EL (cell line): ENCODE measurements at regions not wholly inside any gene's neighbourhood (a gene's known extent, or its start where the extent isn't known, plus 50 kb on each side); places are given as distances from the start of the nearest gene placed in this dataset.

ENCODE experiments used
- DNase-seq: peaks from one replicate; pipeline ENCODE4 v3.0.0-alpha.2; 2016

- DNase-seq, result no peak
Measured at GRCh38 chr4:27187786-27188185, 327.1 kb downstream of the STIM2 start.

- no peak for DNase-seq
Measured at GRCh38 chr4:27189683-27190082, 329.0 kb downstream of the STIM2 start.

- DNase-seq, result no peak
Measured at GRCh38 chr4:27191592-27191991, 331.0 kb downstream of the STIM2 start.

- DNase-seq, result no peak
Measured at GRCh38 chr4:27194599-27195176, 334.0 kb downstream of the STIM2 start.

- DNase-seq, result no peak
Measured at GRCh38 chr4:27198246-27198645, 337.6 kb downstream of the STIM2 start.

- DNase-seq, result no peak
Measured at GRCh38 chr4:27198971-27199370, 338.3 kb downstream of the STIM2 start.

GRCh38 chr4:27206009-27206408, 345.4 kb downstream of the STIM2 start:
- DNase-seq, result peak; percentile 32

- DNase-seq, result no peak
Measured at GRCh38 chr4:27210956-27211355, 350.3 kb downstream of the STIM2 start.

GRCh38 chr4:27214010-27214409, 353.4 kb downstream of the STIM2 start:
- no peak for DNase-seq

- DNase-seq, result no peak
Measured at GRCh38 chr4:27215220-27215826, 354.7 kb downstream of the STIM2 start.

GRCh38 chr4:27217261-27217769, 356.7 kb downstream of the STIM2 start:
- peak; percentile 89 for DNase-seq

- peak; percentile 55 for DNase-seq
Measured at GRCh38 chr4:27218013-27218412, 357.4 kb downstream of the STIM2 start.

- DNase-seq, result no peak
Measured at GRCh38 chr4:27223326-27223725, 362.7 kb downstream of the STIM2 start.

- no peak for DNase-seq
Measured at GRCh38 chr4:27233531-27233930, 372.9 kb downstream of the STIM2 start.

- no peak for DNase-seq
Measured at GRCh38 chr4:27234306-27234899, 373.8 kb downstream of the STIM2 start.

GRCh38 chr4:27239641-27240040, 379.0 kb downstream of the STIM2 start:
- DNase-seq, result no peak

GRCh38 chr4:27242217-27242616, 381.6 kb downstream of the STIM2 start:
- DNase-seq, result no peak

GRCh38 chr4:27245216-27245615, 384.6 kb downstream of the STIM2 start:
- DNase-seq, result no peak

- peak; percentile 31 for DNase-seq
Measured at GRCh38 chr4:27248829-27249228, 388.2 kb downstream of the STIM2 start.

- DNase-seq, result no peak
Measured at GRCh38 chr4:27251771-27252170, 391.1 kb downstream of the STIM2 start.

GRCh38 chr4:27267339-27267969, 406.8 kb downstream of the STIM2 start:
- DNase-seq, result no peak

GRCh38 chr4:27267970-27268355, 407.3 kb downstream of the STIM2 start:
- no peak for DNase-seq

GRCh38 chr4:27270435-27270834, 409.8 kb downstream of the STIM2 start:
- no peak for DNase-seq

GRCh38 chr4:27271555-27271954, 410.9 kb downstream of the STIM2 start:
- DNase-seq, result no peak
